ENCODE measurements at regions not wholly inside any gene's neighbourhood (a gene's known extent, or its start where the extent isn't known, plus 50 kb on each side); places are given as distances from the start of the nearest gene placed in this dataset.

- H3K27ac Mint-ChIP-seq, result no peak overlapping the region
- no peaks in the 10 kb centered on the region for H3K4me1 Mint-ChIP-seq
- no peaks in the 10 kb centered on the region for H3K27me3 Mint-ChIP-seq (ENCODE audit: low read depth in 2 of 2)
- ATAC-seq (no peak), DNase-seq (no peak)
- no peak for TF ChIP-seq CTCF (IDR thresholded peaks at IDR 0.05)
- H3K36me3 ChIP-seq (ENCODE audit: control insufficient read depth, insufficient read depth, low read length), result no peaks in the 10 kb centered on the region
- peaks cover 22 to 23% of the 10 kb centered on the region in 2 donors for H3K9me3 Mint-ChIP-seq
- no peaks in the 10 kb centered on the region for H3K27me3 ChIP-seq (ENCODE audit: control insufficient read depth, insufficient read depth, low read length)
- H3K27ac ChIP-seq (ENCODE audit: low read length), result no peak overlapping the region
- intact Hi-C loops (cut with micrococcal nuclease), result no loop called here
- peaks cover 8% of the 10 kb centered on the region for H3K36me3 Mint-ChIP-seq
- H3K9me3 ChIP-seq (ENCODE audit: control insufficient read depth, insufficient read depth, low read length), result peaks cover 3% of the 10 kb centered on the region
- no peaks in the 10 kb centered on the region for H3K4me1 ChIP-seq (ENCODE audit: control insufficient read depth, insufficient read depth, low read length)
- no CpG with 5 or more reads among the region's 1 CpG for WGBS (ENCODE audit: insufficient coverage)
- H3K4me3 ChIP-seq (ENCODE audit: low read length), result no peak overlapping the region
- H3K4me3 Mint-ChIP-seq, result no peak overlapping the region
Measured at GRCh38 chr2:83143946-83144345, 1315.1 kb downstream of the SUCLG1 start.

GRCh38 chr2:83142934-83143333, 1316.1 kb downstream of the SUCLG1 start:
- Mint-ChIP-seq H3K27ac (no peak overlapping the region), H3K4me1 (no peaks in the 10 kb centered on the region), H3K4me3 (no peak overlapping the region), H3K27me3 (ENCODE audit: low read depth in 2 of 2) (no peaks in the 10 kb centered on the region), H3K36me3 (peaks cover 8% of the 10 kb centered on the region), H3K9me3 (peaks cover 22 to 27% of the 10 kb centered on the region in 2 donors)
- no peak for ATAC-seq
- Histone ChIP-seq H3K4me1 (ENCODE audit: control insufficient read depth, insufficient read depth, low read length) (no peaks in the 10 kb centered on the region), H3K4me3 (ENCODE audit: low read length) (no peak overlapping the region), H3K27ac (ENCODE audit: low read length) (no peak overlapping the region), H3K27me3 (ENCODE audit: control insufficient read depth, insufficient read depth, low read length) (no peaks in the 10 kb centered on the region), H3K36me3 (ENCODE audit: control insufficient read depth, insufficient read depth, low read length) (no peaks in the 10 kb centered on the region), H3K9me3 (ENCODE audit: control insufficient read depth, insufficient read depth, low read length) (peaks cover 3% of the 10 kb centered on the region)
- DNase-seq, result no peak
- TF ChIP-seq CTCF (IDR thresholded peaks at IDR 0.05), result no peak
- intact Hi-C loops (cut with micrococcal nuclease), result no loop called here

- Histone ChIP-seq H3K36me3 (ENCODE audit: control insufficient read depth, insufficient read depth, low read length) (no peaks in the 10 kb centered on the region), H3K9me3 (ENCODE audit: control insufficient read depth, insufficient read depth, low read length) (peaks cover 3% of the 10 kb centered on the region), H3K4me1 (ENCODE audit: control insufficient read depth, insufficient read depth, low read length) (no peaks in the 10 kb centered on the region), H3K4me3 (ENCODE audit: low read length) (no peak overlapping the region), H3K27ac (ENCODE audit: low read length) (no peak overlapping the region), H3K27me3 (ENCODE audit: control insufficient read depth, insufficient read depth, low read length) (no peaks in the 10 kb centered on the region)
- Mint-ChIP-seq H3K27ac (no peak overlapping the region), H3K36me3 (no peaks in the 10 kb centered on the region), H3K4me3 (no peak overlapping the region), H3K27me3 (ENCODE audit: low read depth in 2 of 2) (no peaks in the 10 kb centered on the region), H3K4me1 (no peaks in the 10 kb centered on the region), H3K9me3 (peaks cover 4 to 16% of the 10 kb centered on the region in 2 donors)
- no peak for TF ChIP-seq CTCF (IDR thresholded peaks at IDR 0.05)
- ATAC-seq (no peak), DNase-seq (no peak)
- intact Hi-C loops (cut with micrococcal nuclease), result no loop called here
- WGBS (ENCODE audit: insufficient coverage), result 71% methylated on average over 1 of the region's 1 CpG
Measured at GRCh38 chr2:83115606-83116005, 1343.5 kb downstream of the SUCLG1 start.

GRCh38 chr2:83115155-83115554, 1343.9 kb downstream of the SUCLG1 start:
- Histone ChIP-seq H3K9me3 (ENCODE audit: control insufficient read depth, insufficient read depth, low read length) (peaks cover 3% of the 10 kb centered on the region), H3K4me1 (ENCODE audit: control insufficient read depth, insufficient read depth, low read length) (no peaks in the 10 kb centered on the region), H3K27ac (ENCODE audit: low read length) (no peak overlapping the region), H3K27me3 (ENCODE audit: control insufficient read depth, insufficient read depth, low read length) (no peaks in the 10 kb centered on the region), H3K4me3 (ENCODE audit: low read length) (no peak overlapping the region), H3K36me3 (ENCODE audit: control insufficient read depth, insufficient read depth, low read length) (no peaks in the 10 kb centered on the region)
- Mint-ChIP-seq H3K27me3 (ENCODE audit: low read depth in 2 of 2) (no peaks in the 10 kb centered on the region), H3K4me3 (no peak overlapping the region), H3K4me1 (no peaks in the 10 kb centered on the region), H3K36me3 (no peaks in the 10 kb centered on the region), H3K27ac (no peak overlapping the region), H3K9me3 (peaks cover 4 to 18% of the 10 kb centered on the region in 2 donors)
- ATAC-seq (no peak), DNase-seq (no peak)
- no peak for TF ChIP-seq CTCF (IDR thresholded peaks at IDR 0.05)
- intact Hi-C loops (cut with micrococcal nuclease), result no loop called here
- no CpG with 5 or more reads among the region's 1 CpG for WGBS (ENCODE audit: insufficient coverage)

Data from natural killer cell (primary cell).